Non-pigmented ciliary epithelial cell (primary cell): ENCODE measurements at regions not wholly inside any gene's neighbourhood (a gene's known extent, or its start where the extent isn't known, plus 50 kb on each side); places are given as distances from the start of the nearest gene placed in this dataset.
A peak's percentile ranks its signal among the peaks of the same experiment; 100 is the strongest.
"Not testable (repeated sequence)": the region's sequence is repeated elsewhere in the genome, so short reads cannot be mapped to it uniquely, and the experiment has no call there.

Source experiments
- DNase-seq: peaks from one replicate; pipeline ENCODE4 v3.0.0-alpha.2; 2010; ENCODE audit warnings: low read depth

GRCh38 chr5:104852099-104852498 lies 1289.5 kb upstream of the NUDT12 start:
- not testable (repeated sequence) for DNase-seq

DNA sequence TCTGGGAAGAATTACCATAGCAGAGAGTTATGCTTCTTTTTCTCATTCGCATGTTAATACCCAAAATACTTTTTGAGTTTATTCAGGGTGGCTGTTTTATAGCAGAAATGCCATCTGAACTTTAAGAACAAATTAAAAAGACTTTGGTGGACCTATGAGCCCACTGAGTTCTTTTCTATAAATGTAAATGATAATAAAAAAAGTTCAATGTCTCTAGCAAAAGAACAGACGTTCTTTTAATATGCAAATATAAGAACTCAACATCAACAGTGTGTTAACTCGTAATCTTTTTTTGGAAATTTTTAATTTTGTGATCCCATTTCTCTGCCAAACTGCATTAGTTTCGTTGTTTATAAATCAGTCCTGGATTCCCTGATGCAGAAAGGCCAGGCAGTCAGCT lies 1283.0 kb upstream of the NUDT12 start:
- DNase-seq: no peak

DNA sequence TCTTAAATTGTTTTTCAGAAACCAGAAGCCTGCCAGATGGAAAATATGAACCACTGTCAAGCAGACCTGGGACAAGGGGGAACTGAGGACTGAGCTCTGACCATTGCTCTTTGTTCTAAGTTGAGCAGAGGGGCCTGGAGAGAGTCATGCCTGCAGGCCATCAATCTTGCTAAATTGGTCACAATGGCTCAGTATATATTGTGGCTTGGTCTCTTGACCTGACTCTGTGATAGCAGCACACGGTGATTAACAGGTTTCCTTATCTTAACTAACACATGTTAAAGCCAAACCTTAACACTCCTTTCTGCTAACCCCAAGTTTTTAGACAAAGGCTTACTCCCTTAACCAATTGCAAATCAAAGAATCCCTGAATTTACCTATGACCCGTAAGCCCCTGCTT lies 1281.2 kb upstream of the NUDT12 start:
- DNase-seq: no peak

DNA sequence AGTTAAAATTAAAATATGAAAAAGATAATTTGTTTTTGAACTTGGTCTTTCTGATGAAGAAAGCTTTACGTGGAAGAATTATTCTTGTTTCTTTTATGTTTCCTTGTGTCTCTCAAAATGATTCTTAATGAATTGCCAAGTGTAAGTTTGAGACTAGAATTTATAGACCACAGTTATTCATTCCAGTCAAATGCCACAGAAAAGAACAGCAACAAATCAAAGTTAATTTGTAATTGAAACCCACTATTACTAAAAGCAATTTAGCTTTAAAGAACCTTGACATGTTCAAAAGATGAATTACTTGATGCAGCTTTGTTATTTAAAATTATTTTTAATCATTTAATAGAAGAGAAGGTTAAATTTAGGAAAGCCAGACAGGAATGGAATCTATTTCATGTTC lies 1277.7 kb upstream of the NUDT12 start:
- no peak for DNase-seq

DNA sequence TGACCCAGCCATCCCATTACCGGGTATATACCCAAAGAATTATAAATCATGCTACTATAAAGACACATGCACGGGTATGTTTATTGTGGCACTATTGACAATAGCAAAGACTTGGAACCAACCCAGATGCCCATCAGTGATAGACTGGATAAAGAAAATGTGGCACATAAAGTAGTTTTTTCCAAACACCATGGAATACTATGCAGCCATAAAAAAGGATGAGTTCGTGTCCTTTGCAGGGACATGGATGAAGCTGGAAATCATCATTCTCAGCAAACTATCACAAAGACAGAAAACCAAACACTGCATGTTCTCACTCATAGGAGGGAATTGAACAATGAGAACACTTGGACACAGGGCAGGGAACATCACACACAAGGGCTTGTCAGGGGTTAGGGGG lies 1268.9 kb upstream of the NUDT12 start:
- DNase-seq: not testable (repeated sequence)

DNA sequence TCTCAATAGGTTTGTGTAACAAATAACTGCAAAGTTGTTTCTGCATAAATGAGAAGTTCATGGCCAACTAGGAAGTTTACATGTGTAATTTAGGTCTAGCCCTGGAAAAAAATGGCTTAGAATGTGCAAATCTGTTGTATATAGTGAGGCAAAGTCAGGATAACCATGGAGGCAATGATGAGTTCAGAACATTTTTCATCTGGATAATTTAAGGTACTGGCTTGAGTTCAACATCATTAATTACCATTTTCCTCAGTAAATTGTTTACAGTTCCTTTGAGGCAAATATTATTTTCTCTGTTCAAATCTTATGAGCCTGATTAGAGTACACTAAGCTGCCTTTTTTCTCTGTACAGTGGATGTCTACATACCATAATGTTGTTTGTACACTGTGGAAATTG lies 1259.0 kb upstream of the NUDT12 start:
- no peak for DNase-seq

- DNase-seq: no peak
Observed at GRCh38 chr5:104817127-104817526, 1254.5 kb upstream of the NUDT12 start.

DNA sequence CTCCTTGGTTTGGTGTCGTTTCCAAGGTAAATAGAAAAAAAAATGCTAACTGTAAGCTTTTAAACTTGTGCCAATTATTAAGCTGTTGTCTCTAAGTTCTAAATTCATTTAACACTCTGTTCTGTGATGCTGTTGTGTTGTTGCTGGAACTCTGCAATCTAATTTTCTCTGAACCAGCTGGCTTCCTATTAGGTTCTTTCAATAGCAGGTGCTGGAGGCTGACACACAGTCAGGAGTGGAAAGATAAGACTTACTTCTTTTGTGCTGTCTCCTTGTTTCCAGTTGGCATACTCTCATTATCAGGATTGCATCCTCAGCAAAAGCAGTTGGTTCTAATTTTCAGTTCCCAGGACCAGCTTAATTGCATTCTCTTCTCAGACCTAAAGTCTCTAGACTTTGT lies 1252.6 kb upstream of the NUDT12 start:
- no peak for DNase-seq

GRCh38 chr5:104800440-104801048 lies 1238.0 kb upstream of the NUDT12 start:
- DNase-seq: no peak

DNA sequence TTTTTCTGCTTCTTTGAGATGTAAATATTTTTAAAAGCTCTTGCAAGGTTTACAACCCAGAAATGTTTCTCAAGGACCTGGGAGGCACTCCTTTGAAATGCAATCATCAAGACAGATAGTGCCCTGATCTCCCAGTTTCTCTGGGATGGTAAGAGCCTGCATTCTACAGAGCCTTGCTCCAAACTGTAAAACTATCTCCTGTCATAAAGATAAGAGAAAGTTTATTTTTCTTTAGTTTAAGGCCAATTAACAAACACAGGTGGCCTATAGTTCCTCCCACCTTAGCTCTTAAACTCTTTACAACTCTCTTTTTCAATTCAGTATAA lies 1231.1 kb upstream of the NUDT12 start:
- no peak for DNase-seq

- DNase-seq: peak; percentile 11
Observed at GRCh38 chr5:104793031-104793754, 1230.6 kb upstream of the NUDT12 start.

GRCh38 chr5:104789366-104789765 lies 1226.8 kb upstream of the NUDT12 start:
- DNase-seq: no peak

GRCh38 chr5:104785097-104785496 lies 1222.5 kb upstream of the NUDT12 start:
- DNase-seq: no peak

DNA sequence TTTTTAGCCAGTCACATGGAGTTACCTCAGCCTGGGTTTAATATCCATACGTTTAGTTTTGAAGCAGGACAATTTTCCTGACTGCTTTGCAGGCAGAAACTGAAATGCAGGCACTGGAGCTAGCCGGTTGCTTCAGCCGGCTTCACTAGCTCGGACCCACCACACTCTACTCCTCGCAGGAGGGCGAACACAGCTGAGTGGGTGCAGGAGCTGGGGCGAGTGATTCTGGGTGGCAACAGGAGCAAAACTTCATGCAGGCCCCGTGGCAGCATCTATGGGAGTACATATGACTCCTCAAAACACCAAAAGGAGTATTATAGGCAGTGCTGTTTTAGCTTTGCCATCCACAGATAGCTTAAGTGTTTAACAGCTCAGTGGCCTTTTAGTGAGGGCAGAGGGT lies 1211.8 kb upstream of the NUDT12 start:
- no peak for DNase-seq

- no peak for DNase-seq
Observed at GRCh38 chr5:104764197-104764596, 1201.6 kb upstream of the NUDT12 start.

DNA sequence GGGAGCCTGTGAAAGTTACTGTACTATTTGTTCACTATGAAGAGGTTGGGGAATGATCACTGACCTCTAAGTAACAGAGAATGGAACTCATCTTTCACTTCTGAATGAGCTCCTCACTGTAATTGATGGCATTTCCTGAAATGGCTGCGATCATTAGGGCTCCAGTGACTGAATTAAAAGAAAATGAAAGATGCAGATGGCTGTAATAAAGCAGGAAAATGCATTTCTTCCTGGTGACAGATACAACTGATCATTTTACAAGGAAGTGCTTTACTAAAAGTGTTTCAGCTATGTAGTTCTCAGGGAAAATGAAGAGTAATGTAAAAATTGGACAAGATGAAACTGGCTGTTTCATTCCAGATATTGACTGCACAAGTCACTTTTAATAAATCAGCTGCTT lies 1200.6 kb upstream of the NUDT12 start:
- DNase-seq: no peak

- DNase-seq: no peak
Observed at GRCh38 chr5:104757915-104758314, 1195.3 kb upstream of the NUDT12 start.

DNA sequence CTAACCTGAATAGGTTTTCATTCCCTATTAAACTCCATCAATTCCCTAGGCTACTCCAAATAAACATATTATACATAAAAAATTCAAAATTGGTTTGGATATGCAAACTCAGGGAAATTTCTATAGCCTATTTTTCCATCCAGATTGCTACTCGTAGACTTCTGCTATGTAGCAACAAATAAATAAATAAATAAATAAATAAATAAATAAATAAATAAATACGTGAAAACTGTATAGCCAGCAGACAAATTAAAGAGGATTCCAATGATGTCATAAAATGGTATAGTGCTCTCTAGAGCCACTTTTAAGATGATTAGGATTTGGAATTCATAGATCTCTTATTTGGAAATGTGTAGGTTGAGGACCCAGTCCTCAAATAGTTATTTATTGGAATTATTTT lies 1193.2 kb upstream of the NUDT12 start:
- no peak for DNase-seq

DNA sequence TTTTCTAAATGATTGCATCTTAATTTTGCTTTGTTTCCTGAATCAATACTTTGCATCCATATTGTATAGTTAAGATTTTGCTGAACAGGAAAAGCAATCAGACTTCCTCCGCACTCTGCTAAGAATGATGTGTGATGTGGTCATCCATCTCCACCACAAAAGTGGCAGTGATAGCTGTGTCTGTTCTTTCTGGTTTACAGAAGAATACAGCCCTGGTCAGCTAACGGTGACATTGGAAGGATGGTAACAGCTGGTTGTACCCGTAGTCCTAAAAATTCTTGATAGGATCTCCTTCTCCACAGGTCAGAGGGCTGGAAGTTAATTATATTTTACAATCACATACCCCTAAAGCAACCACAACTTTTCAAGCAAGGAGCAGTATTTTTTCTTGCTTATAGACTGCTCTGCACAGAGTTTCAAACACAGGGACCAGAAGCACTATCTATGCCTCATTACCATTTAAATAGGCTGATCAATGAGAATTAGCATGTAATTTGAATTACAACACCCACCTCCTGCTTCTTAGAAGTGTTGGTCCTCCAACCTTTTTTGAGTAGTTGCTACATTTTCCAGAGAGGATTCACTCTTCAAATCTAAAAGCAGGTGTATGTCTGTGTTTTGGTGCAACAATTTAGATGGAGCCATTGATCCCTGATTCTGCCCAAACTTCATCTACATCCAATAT lies 1191.9 kb upstream of the NUDT12 start:
- no peak for DNase-seq

DNA sequence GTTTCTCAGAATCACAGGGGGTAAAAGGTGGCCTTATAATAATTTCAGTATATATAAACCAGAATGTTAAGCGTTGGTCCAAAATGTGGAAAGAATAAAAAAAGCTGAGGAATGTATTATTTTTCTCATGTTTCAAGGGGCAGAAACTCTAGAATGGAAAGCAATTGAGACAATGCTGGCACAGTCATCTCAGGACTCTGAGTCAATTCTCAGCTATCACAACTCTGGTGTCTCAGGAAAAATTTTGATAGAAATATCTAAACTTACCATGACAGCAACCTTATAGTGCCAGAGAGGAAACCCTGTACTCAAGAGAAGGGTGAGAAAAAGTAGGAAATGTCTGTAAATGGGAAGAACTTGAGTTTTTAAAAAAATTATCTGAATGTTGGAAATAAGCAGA lies 1189.4 kb upstream of the NUDT12 start:
- no peak for DNase-seq

GRCh38 chr5:104739905-104740304 lies 1177.3 kb upstream of the NUDT12 start:
- DNase-seq: no peak

- no peak for DNase-seq
Observed at GRCh38 chr5:104739503-104739902, 1176.9 kb upstream of the NUDT12 start.

GRCh38 chr5:104736073-104736472 lies 1173.5 kb upstream of the NUDT12 start:
- DNase-seq: no peak

GRCh38 chr5:104734046-104734445 lies 1171.5 kb upstream of the NUDT12 start:
- no peak for DNase-seq
